ENCODE measurements at regions not wholly inside any gene's neighbourhood (a gene's known extent, or its start where the extent isn't known, plus 50 kb on each side); places are given as distances from the start of the nearest gene placed in this dataset.
A peak's percentile ranks its signal among the peaks of the same experiment; 100 is the strongest.

DNA sequence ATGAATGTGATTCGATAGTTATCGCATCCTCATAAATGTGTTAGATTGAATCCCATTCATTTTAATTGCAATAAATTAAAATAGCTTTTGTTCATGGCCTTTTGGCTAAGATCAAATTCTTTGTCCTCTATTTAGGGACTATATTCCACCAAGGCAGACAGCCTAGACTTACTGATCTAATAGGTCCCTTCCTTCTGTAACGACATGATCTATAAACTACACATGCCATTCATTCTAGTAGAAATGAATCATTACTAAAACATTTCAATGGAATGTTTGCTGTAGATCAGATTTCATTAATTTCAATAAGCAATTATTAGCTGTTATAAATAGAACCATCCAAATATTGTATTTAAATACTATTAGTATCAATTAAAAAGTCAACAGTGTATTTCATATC, 526.6 kb upstream of the KLHL1 start:
- DNase-seq (ENCODE audit: low read depth): no peak

DNA sequence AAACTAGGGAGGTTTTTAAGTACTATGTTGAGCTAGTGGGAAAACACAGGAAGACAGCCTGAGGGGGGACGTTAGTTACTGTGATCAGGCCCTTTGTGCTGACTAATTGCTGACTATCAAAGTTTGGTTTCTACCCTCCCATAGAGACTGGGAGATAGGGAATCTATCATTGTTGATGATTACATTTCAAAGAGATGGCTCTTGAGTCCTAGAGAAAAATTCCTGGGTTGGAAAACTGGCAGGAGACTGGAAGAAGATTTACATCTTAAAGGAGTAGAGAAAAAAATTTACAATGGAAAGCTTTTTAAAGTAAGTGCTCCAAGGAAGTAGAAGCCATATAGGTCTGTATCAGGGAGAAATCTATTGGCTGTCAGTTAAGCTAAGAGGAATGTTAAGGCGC, 522.0 kb upstream of the KLHL1 start:
- DNase-seq (ENCODE audit: low read depth): no peak

- DNase-seq (ENCODE audit: low read depth): no peak
Observed at GRCh38 chr13:70623239-70623638, 515.0 kb upstream of the KLHL1 start.

GRCh38 chr13:70622796-70623195, 514.5 kb upstream of the KLHL1 start:
- DNase-seq (ENCODE audit: low read depth): no peak

DNA sequence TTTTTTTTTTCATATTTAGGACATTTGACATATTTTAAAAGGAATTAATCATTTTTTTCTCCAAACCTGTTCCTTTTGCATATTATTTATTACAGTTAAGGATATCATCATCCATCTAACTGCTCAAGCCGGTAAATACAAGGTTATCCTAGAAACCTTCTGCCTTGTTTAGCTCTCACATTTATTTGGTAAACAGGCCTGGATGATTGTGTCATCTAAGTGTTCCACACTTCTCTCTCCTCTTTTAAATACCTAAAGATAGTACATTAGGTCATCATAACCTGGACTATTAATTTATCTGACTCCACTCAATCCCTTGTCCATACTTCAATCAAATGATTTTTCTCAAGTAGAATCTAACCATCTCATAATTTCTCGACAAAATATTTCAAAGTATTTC, 511.7 kb upstream of the KLHL1 start:
- no peak for DNase-seq (ENCODE audit: low read depth)

- no peak for DNase-seq (ENCODE audit: low read depth)
Observed at GRCh38 chr13:70616847-70617246, 508.6 kb upstream of the KLHL1 start.

DNA sequence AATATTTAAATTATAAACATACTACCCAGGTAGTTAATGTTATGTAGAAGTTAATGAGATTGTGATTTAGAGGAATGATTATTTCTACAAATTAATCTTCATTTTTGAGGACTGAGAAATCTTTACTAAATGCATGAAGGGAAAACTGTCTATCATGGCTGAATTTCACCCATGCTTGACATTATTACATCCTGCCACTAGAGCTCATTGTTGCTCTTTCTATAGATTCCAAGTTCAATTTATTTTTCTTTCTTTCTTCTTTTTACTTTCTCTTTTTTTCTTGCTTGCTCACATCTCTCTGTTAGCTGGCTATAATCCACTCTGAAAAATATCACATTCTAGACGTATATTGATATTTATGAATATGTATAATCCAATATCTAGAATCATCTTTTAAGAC, 505.0 kb upstream of the KLHL1 start:
- peak; percentile 4 for DNase-seq (ENCODE audit: low read depth)

DNA sequence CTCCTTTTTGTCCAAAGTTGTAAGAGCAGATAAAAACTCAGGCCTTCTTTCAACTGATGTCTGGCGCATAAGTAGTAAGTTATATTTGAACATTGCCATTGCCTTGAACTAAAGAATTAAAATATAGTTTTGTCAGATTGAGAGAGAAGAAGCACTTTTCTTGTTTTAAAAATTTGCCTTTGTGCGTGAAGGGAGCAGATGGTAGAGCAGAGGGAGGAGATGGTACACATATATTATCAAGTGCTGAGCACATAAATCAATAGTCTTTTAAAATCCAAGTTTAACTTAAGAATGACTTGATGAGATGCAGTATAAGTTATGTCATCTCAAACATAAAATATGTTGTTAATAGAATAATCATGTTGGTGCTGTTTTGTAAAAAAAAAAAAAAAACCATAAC, 504.6 kb upstream of the KLHL1 start:
- no peak for DNase-seq (ENCODE audit: low read depth)

GRCh38 chr13:70604448-70604847, 496.2 kb upstream of the KLHL1 start:
- no peak for DNase-seq (ENCODE audit: low read depth)

DNA sequence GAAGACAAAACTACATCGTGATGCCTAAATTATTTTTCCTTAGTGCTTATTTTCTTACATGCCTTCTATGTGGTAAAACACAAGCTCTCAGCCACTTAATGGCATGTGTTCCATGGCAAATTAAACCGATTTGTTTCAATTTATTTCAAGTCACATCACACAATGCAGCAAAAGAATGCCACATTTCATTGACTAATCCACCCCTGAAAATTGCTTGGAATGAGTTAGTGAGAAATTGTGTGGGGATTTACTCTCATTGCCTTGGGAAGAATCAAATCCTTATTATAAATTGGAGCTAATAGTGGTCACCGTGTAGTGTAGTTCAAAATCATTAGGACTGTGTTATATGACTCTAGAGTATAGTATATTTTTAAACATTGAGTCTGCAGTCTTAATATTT, 485.5 kb upstream of the KLHL1 start:
- DNase-seq (ENCODE audit: low read depth): no peak

DNA sequence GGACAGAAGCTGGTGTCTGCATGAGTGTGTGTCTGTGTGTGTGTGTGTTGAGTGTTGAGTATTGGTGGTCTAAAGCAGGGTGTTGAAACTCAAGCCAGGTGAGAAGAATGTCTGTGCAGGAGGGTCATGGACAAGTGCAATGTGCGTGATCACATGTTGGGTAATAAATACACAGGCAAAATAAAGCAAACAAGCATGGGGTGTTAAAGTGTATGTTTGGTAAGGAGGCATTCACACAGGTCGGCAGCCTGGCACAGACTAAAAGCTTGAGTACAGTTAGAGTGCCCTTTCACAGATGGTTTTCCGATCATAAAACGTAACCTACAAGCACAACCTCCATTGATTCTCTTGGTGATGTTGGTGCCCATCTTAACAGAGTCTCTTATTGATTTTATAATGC, 476.9 kb upstream of the KLHL1 start:
- no peak for DNase-seq (ENCODE audit: low read depth)

DNA sequence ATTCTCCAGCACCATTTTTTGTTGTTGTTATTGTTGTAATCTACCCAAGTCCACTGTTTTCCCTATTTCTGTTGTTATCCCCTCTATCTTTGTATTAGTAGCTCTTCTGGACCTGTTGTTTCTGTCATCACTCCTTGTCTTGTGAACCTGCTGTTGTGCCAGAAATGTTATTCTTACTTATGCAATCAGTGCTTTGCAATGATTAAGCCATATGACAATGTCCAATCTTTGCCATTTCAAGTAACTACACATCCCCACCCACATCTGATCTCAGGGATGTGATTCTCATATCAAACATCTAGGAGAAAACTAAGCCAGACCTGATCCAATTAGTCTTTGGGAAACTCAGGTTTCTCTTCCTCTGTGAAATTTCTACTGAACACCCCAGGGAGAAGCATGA, 472.6 kb upstream of the KLHL1 start:
- DNase-seq (ENCODE audit: low read depth): no peak

GRCh38 chr13:70579941-70580340, 471.7 kb upstream of the KLHL1 start:
- DNase-seq (ENCODE audit: low read depth): no peak

- no peak for DNase-seq (ENCODE audit: low read depth)
Observed at GRCh38 chr13:70571221-70571620, 463.0 kb upstream of the KLHL1 start.

DNA sequence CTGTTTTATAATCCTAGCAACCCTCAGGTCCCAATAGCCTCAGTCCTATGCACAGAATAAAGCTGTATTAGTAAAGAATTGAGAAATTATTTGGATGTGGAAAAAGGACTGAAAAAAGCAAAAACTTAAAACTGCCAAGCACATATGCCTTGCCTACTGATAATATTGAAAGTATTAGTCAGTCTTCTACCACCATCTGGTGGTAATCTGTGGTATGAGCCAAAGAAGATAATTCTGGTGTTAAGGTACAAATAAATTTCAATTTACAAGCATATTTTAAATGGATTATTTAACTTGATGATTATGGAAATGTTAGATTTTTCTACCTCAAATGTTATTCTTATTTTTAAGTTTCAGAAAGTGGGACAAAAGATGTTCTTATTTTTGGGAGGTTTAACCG, 460.3 kb upstream of the KLHL1 start:
- DNase-seq (ENCODE audit: low read depth): peak; percentile 26

GRCh38 chr13:70544706-70545105, 436.5 kb upstream of the KLHL1 start:
- DNase-seq (ENCODE audit: low read depth): no peak

DNA sequence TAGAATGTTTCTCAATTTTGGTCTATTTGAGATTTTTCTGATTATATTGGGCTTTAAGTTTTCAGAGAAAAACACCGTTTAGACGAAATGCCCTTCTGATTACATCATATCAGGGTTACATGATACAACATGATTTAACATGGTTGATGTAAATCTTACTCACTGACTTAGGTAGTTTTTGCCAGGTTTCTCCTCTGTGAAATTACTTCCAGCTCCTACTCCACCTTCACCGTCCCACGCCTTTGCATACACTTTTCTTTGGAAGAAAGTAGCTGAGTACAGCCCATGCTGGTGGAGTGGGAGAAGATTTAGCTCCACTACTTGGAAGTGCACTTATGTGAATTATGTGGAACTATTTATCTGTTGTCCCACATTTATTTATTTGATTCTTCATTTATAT, 433.2 kb upstream of the KLHL1 start:
- no peak for DNase-seq (ENCODE audit: low read depth)

DNA sequence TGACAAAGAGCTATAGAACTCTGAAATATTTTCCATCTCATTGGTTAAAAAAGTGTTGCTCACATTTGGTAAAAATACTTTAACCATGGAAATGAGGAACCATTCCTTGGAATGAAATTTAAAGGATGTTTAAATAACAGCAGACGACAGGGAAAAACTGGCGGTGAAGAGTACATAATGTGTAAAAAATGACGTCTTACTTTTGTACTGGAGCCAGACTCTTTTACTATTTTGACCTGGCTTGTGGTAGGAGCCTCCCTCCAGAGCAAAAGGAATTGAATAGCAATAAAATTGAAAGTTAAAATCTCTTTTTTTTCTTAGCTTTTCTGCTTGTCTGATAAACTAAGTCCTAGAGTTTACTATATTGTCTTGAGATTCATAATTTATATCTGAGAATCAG, 426.2 kb upstream of the KLHL1 start:
- DNase-seq (ENCODE audit: low read depth): no peak

DNA sequence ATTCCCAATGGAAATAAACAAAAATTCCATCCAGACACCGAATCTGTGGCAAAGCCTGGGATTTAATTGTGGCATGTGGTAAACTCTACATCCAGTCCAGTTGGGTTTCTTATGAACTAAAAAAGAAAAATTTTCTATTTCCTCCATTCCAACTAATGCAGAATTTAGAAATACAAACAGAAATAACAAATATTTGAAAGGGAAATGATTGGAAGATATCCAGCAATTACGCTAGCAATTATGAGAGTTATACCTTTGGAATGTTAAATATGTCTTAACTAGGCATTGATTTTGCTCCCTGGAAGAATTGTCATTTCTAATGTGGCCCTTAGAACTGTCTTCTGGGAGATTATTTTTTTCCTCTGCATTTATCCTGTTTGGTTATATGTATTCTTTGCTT, 421.4 kb upstream of the KLHL1 start:
- DNase-seq (ENCODE audit: low read depth): no peak

GRCh38 chr13:70527599-70527998, 419.3 kb upstream of the KLHL1 start:
- no peak for DNase-seq (ENCODE audit: low read depth)

DNA sequence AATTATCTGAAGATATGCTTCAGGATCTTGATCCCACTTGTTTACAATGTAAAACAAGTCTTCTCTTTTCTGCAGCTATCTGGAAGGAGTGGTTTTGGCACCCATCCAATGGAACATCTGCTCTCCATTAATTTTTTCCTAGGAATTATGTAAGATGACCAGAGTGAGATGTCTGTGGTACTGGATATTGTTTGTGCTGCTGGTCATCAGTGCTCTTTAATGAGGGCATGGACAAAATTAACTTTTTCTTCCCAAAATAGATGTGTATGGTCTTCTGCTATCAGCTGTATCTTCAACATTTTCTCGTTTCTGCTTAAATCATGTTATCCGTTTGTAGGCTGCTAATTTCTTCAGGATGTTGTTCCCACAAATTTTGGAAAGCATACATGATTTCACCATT, 415.4 kb upstream of the KLHL1 start:
- no peak for DNase-seq (ENCODE audit: low read depth)

GRCh38 chr13:70520275-70521036, 412.2 kb upstream of the KLHL1 start:
- DNase-seq (ENCODE audit: low read depth): no peak

DNA sequence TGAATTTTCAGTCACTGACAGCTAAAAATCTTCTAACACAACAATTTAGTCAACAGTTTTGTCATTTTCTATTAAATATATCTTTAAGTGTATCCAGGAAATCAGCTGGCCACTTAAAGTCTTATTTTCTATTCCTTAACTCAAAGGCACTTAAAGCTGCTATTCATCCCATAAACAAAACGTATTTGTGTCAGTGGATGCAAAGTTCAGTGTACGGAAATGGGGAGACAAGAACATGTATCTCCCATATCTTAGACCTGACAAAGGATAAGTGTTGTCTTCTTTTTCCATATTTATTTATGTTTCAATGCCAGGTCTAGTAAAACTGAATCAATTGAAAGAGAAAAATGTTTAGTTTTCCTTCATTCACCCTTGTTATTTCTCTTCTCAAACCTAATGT, 409.8 kb upstream of the KLHL1 start:
- DNase-seq (ENCODE audit: low read depth): no peak

DNA sequence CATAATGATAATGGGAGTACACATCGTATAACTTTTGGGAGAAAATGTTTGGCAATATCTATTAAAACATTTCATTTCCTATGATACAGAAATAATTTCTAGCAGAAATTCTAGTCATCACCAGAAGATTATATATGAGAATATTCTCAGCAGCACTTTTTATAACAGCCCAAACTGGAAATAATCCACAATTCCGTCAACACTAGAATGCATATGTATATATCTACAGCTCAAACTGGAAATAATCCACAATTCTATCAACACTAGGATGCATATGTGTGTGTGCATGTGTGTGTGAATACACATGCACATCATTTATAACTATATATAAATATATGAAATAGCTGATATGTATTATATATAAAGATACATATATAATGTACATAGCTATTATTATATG, 408.0 kb upstream of the KLHL1 start:
- DNase-seq (ENCODE audit: low read depth): no peak
